GM19351 (cell line): ENCODE measurements at regions not wholly inside any gene's neighbourhood (a gene's known extent, or its start where the extent isn't known, plus 50 kb on each side); places are given as distances from the start of the nearest gene placed in this dataset.

Source experiments
- ATAC-seq: cut with Tn5 transposase; IDR thresholded peaks from one replicate; pipeline ENCODE4 v1.9.1; 2021; ENCODE audit warnings: mild to moderate bottlenecking, moderate library complexity; ENCODE audit not compliant: unreplicated experiment

- ATAC-seq: no peak
Observed at GRCh38 chr4:129167640-129168260, 71.8 kb downstream of the C4orf33 start.

GRCh38 chr4:129172181-129172580 lies 76.2 kb downstream of the C4orf33 start:
- ATAC-seq: no peak

- ATAC-seq: peak; percentile 86
Observed at GRCh38 chr4:129176864-129177263, 80.9 kb downstream of the C4orf33 start.

- ATAC-seq: no peak
Observed at GRCh38 chr4:129179276-129179675, 83.3 kb downstream of the C4orf33 start.

- no peak for ATAC-seq
Observed at GRCh38 chr4:129189630-129190029, 93.7 kb downstream of the C4orf33 start.

GRCh38 chr4:129193357-129194100 lies 97.6 kb downstream of the C4orf33 start:
- no peak for ATAC-seq

- ATAC-seq: no peak
Observed at GRCh38 chr4:129208481-129208880, 112.5 kb downstream of the C4orf33 start.

- ATAC-seq: no peak
Observed at GRCh38 chr4:129213692-129214091, 117.7 kb downstream of the C4orf33 start.

GRCh38 chr4:129218360-129218759 lies 122.4 kb downstream of the C4orf33 start:
- ATAC-seq: no peak

GRCh38 chr4:129218897-129219296 lies 122.9 kb downstream of the C4orf33 start:
- ATAC-seq: no peak

GRCh38 chr4:129220254-129220653 lies 124.3 kb downstream of the C4orf33 start:
- no peak for ATAC-seq

GRCh38 chr4:129223945-129224344 lies 128.0 kb downstream of the C4orf33 start:
- ATAC-seq: no peak

- no peak for ATAC-seq
Observed at GRCh38 chr4:129230846-129231245, 134.9 kb downstream of the C4orf33 start.

GRCh38 chr4:129231945-129232588 lies 136.1 kb downstream of the C4orf33 start:
- no peak for ATAC-seq

- ATAC-seq: no peak
Observed at GRCh38 chr4:129232589-129233337, 136.8 kb downstream of the C4orf33 start.

GRCh38 chr4:129233691-129234090 lies 137.7 kb downstream of the C4orf33 start:
- ATAC-seq: no peak

- ATAC-seq: no peak
Observed at GRCh38 chr4:129236351-129236750, 140.4 kb downstream of the C4orf33 start.

GRCh38 chr4:129239088-129239487 lies 143.1 kb downstream of the C4orf33 start:
- ATAC-seq: no peak

- no peak for ATAC-seq
Observed at GRCh38 chr4:129240816-129241215, 144.9 kb downstream of the C4orf33 start.

GRCh38 chr4:129246145-129246544 lies 150.2 kb downstream of the C4orf33 start:
- ATAC-seq: no peak

GRCh38 chr4:129246910-129247461 lies 151.0 kb downstream of the C4orf33 start:
- no peak for ATAC-seq
